MCF 10A (cell line): ENCODE measurements at regions not wholly inside any gene's neighbourhood (a gene's known extent, or its start where the extent isn't known, plus 50 kb on each side); places are given as distances from the start of the nearest gene placed in this dataset.
A peak's percentile ranks its signal among the peaks of the same experiment; 100 is the strongest.

ENCODE experiments used
- BruUV-seq: library from RNA; stranded (reverse); fragments of 400-500 nt; replicated peaks from 2 replicates; lab custom pipeline; 2021; lab: Mats Ljungman, UMichigan
- CTCF ChIA-PET: fragments of 300-600 bp; sonication (Branson Sonifier 250); formaldehyde crosslinking; extraction: SDS; loops from one replicate; lab custom pipeline; 2021; ENCODE audit warnings: antibody characterized with exemption, inconsistent platforms; lab: Yijun Ruan, JAX
- POLR2A ChIA-PET: fragments of 300-600, 350-650 bp; sonication (Branson Sonifier 250); formaldehyde crosslinking; extraction: SDS; loops from one replicate; lab custom pipeline; 2020; ENCODE audit warnings: antibody characterized with exemption, inconsistent platforms; lab: Yijun Ruan, JAX
- DNase-seq: peaks from one replicate; pipeline ENCODE4 v3.0.0-alpha.2; 2018; ENCODE audit not compliant: unreplicated experiment
- H3K27ac Mint-ChIP-seq: one replicate; pipeline ENCODE4 v1.8.0; 2022; ENCODE audit warnings: mild to moderate bottlenecking, low read depth, mixed read lengths; ENCODE audit not compliant: unreplicated experiment
- H3K27me3 Mint-ChIP-seq: one replicate; pipeline ENCODE4 v1.8.0; 2022; ENCODE audit warnings: mixed read lengths; ENCODE audit not compliant: insufficient read depth, unreplicated experiment
- H3K36me3 Mint-ChIP-seq: one replicate; pipeline ENCODE4 v1.8.0; 2022; ENCODE audit warnings: mild to moderate bottlenecking, moderate library complexity, mixed read lengths; ENCODE audit not compliant: insufficient read depth, unreplicated experiment
- H3K4me1 Mint-ChIP-seq: one replicate; pipeline ENCODE4 v1.8.0; 2022; ENCODE audit warnings: mixed read lengths; ENCODE audit not compliant: insufficient read depth, unreplicated experiment
- H3K4me3 Mint-ChIP-seq: one replicate; pipeline ENCODE4 v1.8.0; 2022; ENCODE audit warnings: mild to moderate bottlenecking, moderate library complexity, mixed read lengths; ENCODE audit not compliant: unreplicated experiment
- H3K9me3 Mint-ChIP-seq: one replicate; pipeline ENCODE4 v1.8.0; 2022; ENCODE audit warnings: mixed read lengths; ENCODE audit not compliant: unreplicated experiment
- CTCF ChIP-seq: fragments of 200-600 bp; IDR thresholded peaks from one replicate; pipeline ENCODE4 v1.8.0; 2022; ENCODE audit warnings: antibody characterized with exemption, mild to moderate bottlenecking; ENCODE audit not compliant: unreplicated experiment
- intact Hi-C: fragments of 100-400 bp; cut with micrococcal nuclease; formaldehyde crosslinking; loops from 2 replicates; pipeline ENCODE4 v1.14.1; 2022

GRCh38 chr1:228804640-228805413 is 69.5 kb downstream of the RHOU start:
- intact Hi-C loops: no loop called here
- ChIA-PET CTCF (interaction anchor here (1.7 kb wide), 1 partner anchor 450 kb away, joined by 6 read pairs; no protein-coding TSS in a partner anchor), POLR2A (interaction anchor here (0.9 to 1.2 kb wide), 2 partner anchors 26 to 42 kb away, joined by 3 to 6 read pairs; no protein-coding TSS in a partner anchor)
- H3K27ac Mint-ChIP-seq: no peak overlapping the region
- DNase-seq: no peak
- no peak for TF ChIP-seq CTCF
- H3K4me3 Mint-ChIP-seq: no peak overlapping the region
- H3K9me3 Mint-ChIP-seq: no peaks in the 10 kb centered on the region
- no peaks in the 10 kb centered on the region for H3K36me3 Mint-ChIP-seq
- no TSS peak for BruUV-seq
- peaks cover 18% of the 10 kb centered on the region for H3K27me3 Mint-ChIP-seq
- peaks cover 31% of the 10 kb centered on the region for H3K4me1 Mint-ChIP-seq

GRCh38 chr1:228807904-228808605 is 72.8 kb downstream of the RHOU start:
- intact Hi-C loops: no loop called here
- no peak for DNase-seq
- no peak overlapping the region for H3K27ac Mint-ChIP-seq
- peaks cover 18% of the 10 kb centered on the region for H3K27me3 Mint-ChIP-seq
- H3K9me3 Mint-ChIP-seq: no peaks in the 10 kb centered on the region
- ChIA-PET CTCF (interaction anchor here (1.0 to 1.5 kb wide), 3 partner anchors 9 to 30 kb away, joined by 4 to 5 read pairs (median 5); no protein-coding TSS in a partner anchor), POLR2A (interaction anchor here (0.7 to 1.4 kb wide), 9 partner anchors 11 to 432 kb away, joined by 3 to 6 read pairs (median 3); no protein-coding TSS in a partner anchor)
- no peaks in the 10 kb centered on the region for H3K36me3 Mint-ChIP-seq
- no peak overlapping the region for H3K4me3 Mint-ChIP-seq
- peaks cover 14% of the 10 kb centered on the region for H3K4me1 Mint-ChIP-seq
- no TSS peak for BruUV-seq
- no peak for TF ChIP-seq CTCF

GRCh38 chr1:228809621-228810394 is 74.5 kb downstream of the RHOU start:
- POLR2A ChIA-PET: interaction anchor here (0.6 to 1.8 kb wide), 11 partner anchors 8 to 420 kb away, joined by 3 to 7 read pairs (median 3); no protein-coding TSS in a partner anchor
- H3K27ac Mint-ChIP-seq: peak overlapping the region; percentile 83
- no peak for DNase-seq

More at GRCh38 chr1:228809621-228810394, 74.5 kb downstream of the RHOU start:
- CTCF ChIA-PET: interaction anchor here (1.3 kb wide), 1 partner anchor 52 kb away, joined by 4 read pairs; no protein-coding TSS in a partner anchor
- peaks cover 14% of the 10 kb centered on the region for H3K4me1 Mint-ChIP-seq
- TF ChIP-seq CTCF: no peak
- H3K4me3 Mint-ChIP-seq: no peak overlapping the region
- H3K36me3 Mint-ChIP-seq: no peaks in the 10 kb centered on the region
- BruUV-seq: no TSS peak
- H3K9me3 Mint-ChIP-seq: no peaks in the 10 kb centered on the region
- intact Hi-C loops: no loop called here
- peaks cover 21% of the 10 kb centered on the region for H3K27me3 Mint-ChIP-seq
